Pancreas (tissue), 10 donors: ENCODE measurements at regions not wholly inside any gene's neighbourhood (a gene's known extent, or its start where the extent isn't known, plus 50 kb on each side); places are given as distances from the start of the nearest gene placed in this dataset.

ENCODE experiments used
- ATAC-seq, 4 donors: fragments of 200-7000 bp; cut with Tn5 transposase; one replicate each; pipeline versions ENCODE4 v1.8.0 to v1.9.1; 2020; ENCODE audit warnings: mild to moderate bottlenecking in 4 of 4, moderate library complexity in 4 of 4
- DNase-seq, 6 donors: peaks; one replicate each; pipeline ENCODE4 v3.0.0-alpha.2; 2020
- FAIRE-seq: peaks from 2 replicates; lab custom pipeline; 2012; peaks lifted over from hg19 to GRCh38; lab: Jason Lieb, UNC
- H3K27ac ChIP-seq, 4 donors: fragments of 200-600 bp; sonication (generic); 1 replicate in 3 of 4; 2 replicates in 1 of 4; pipeline versions ENCODE4 v1.5.0 to v1.8.0; 2020
- H3K27me3 ChIP-seq, 4 donors: fragments of 200-600 bp; one replicate each; pipeline ENCODE4 v1.8.0; 2021
- H3K36me3 ChIP-seq, 3 donors: fragments of 200-600 bp; sonication (generic) in 1 of 3; one replicate each; pipeline versions ENCODE4 v1.5.0 to v1.8.0; 2020 to 2021
- H3K4me1 ChIP-seq, 3 donors: fragments of 200-600 bp; one replicate each; pipeline ENCODE4 v1.8.0; 2021
- H3K4me3 ChIP-seq, 4 donors: fragments of 200-600 bp; sonication (generic) in 2 of 4; one replicate each; pipeline versions ENCODE4 v1.5.0 to v1.8.0; 2020 to 2021
- H3K9me3 ChIP-seq, 4 donors: fragments of 200-600 bp; one replicate each; pipeline ENCODE4 v1.8.0; 2021
- CTCF ChIP-seq, 4 donors: fragments of 200-600 bp; sonication (generic) in 3 of 4; IDR thresholded peaks; one replicate each; pipeline versions ENCODE4 v1.5.0 to v1.8.0; 2021; ENCODE audit warnings: antibody characterized with exemption in 4 of 4
- WGBS, 2 donors: extraction: QIAGEN DNeasy Blood & Tissue Kit; methylation state at CpG; one replicate each; pipeline ENCODE4 v1.1.7; 2013; 5-methylcytosine and 5-hydroxymethylcytosine counted together
- intact Hi-C, 3 donors: fragments of 100-400 bp; cut with DNase I; formaldehyde crosslinking; loops; one replicate each; pipeline versions ENCODE4 v1.11.1 to v1.14.2; 2022
- donor health status: healthy with polysubstance abuse.
- donor health status: DM: no; HTN: no; CAD: no; lungs with moderate emphysema.
- donor health status: DM: no; HTN: no; CAD: no.
- donor health status: control.
- donor health status: control.
- donor health status: Bipolar disorder and iron deficiency.
- donor health status: DM: yes; HTN: yes; CAD: no.
- donor health status: DM: no; HTN: no; CAD: no.
- donor health status: DM: no; HTN: no; CAD: no.
- donor health status: DM: yes; HTN: yes; CAD: no.

- ATAC-seq (no peak), DNase-seq (no peak), FAIRE-seq (no peak)
- H3K27ac ChIP-seq = no peak overlapping the region
- no peak overlapping the region for H3K4me3 ChIP-seq
- 77 to 82% methylated on average over 2 of the region's 2 CpGs for WGBS, 2 donors
- no peaks in the 10 kb centered on the region for H3K36me3 ChIP-seq
- no peaks in the 10 kb centered on the region for H3K4me1 ChIP-seq
- intact Hi-C loops = no loop called here
- TF ChIP-seq CTCF (IDR thresholded peaks at IDR 0.05) = no peak
- no peaks in the 10 kb centered on the region for H3K27me3 ChIP-seq
- no peaks in the 10 kb centered on the region for H3K9me3 ChIP-seq
Measured at GRCh38 chr3:165521131-165521871, 315.9 kb downstream of the BCHE start.

- Histone ChIP-seq H3K27ac (no peak overlapping the region), H3K27me3 (no peaks in the 10 kb centered on the region), H3K4me1 (no peaks in the 10 kb centered on the region), H3K4me3 (no peak overlapping the region), H3K9me3 (no peaks in the 10 kb centered on the region), H3K36me3 (no peaks in the 10 kb centered on the region)
- intact Hi-C loops = no loop called here
- no peak for ATAC-seq
- DNase-seq = no peak
- WGBS, 2 donors = 85 to 95% methylated on average over 4 of the region's 4 CpGs
- no peak for TF ChIP-seq CTCF (IDR thresholded peaks at IDR 0.05)
- FAIRE-seq = no peak
Measured at GRCh38 chr3:165519687-165520086, 317.5 kb downstream of the BCHE start.

GRCh38 chr3:165518346-165518745, 318.9 kb downstream of the BCHE start:
- WGBS, 2 donors = 61 to 73% methylated on average over 2 of the region's 2 CpGs
- no peak for FAIRE-seq
- TF ChIP-seq CTCF (IDR thresholded peaks at IDR 0.05) = no peak

GRCh38 chr3:165513715-165514701, 317.8 kb upstream of the SLITRK3 start:
- Histone ChIP-seq H3K9me3 (no peaks in the 10 kb centered on the region), H3K27ac (no peak overlapping the region), H3K27me3 (no peaks in the 10 kb centered on the region), H3K4me3 (no peak overlapping the region), H3K4me1 (no peaks in the 10 kb centered on the region), H3K36me3 (no peaks in the 10 kb centered on the region)
- no peak for ATAC-seq
- no peak for FAIRE-seq
- TF ChIP-seq CTCF (IDR thresholded peaks at IDR 0.05) = no peak
- 78 to 85% methylated on average over 4 of the region's 4 CpGs for WGBS, 2 donors
- intact Hi-C loops = no loop called here
- DNase-seq = no peak

More at GRCh38 chr3:165518346-165518745, 318.9 kb downstream of the BCHE start:
- no peak overlapping the region for H3K4me3 ChIP-seq
- ATAC-seq (no peak), DNase-seq (no peak)
- H3K9me3 ChIP-seq = no peaks in the 10 kb centered on the region
- H3K27me3 ChIP-seq = no peaks in the 10 kb centered on the region
- intact Hi-C loops = no loop called here
- H3K4me1 ChIP-seq = no peaks in the 10 kb centered on the region
- H3K27ac ChIP-seq = no peak overlapping the region
- H3K36me3 ChIP-seq = no peaks in the 10 kb centered on the region
